CD4-positive, CD25-positive, alpha-beta regulatory T cell (primary cell): ENCODE measurements at regions not wholly inside any gene's neighbourhood (a gene's known extent, or its start where the extent isn't known, plus 50 kb on each side); places are given as distances from the start of the nearest gene placed in this dataset.

Source experiments
- ATAC-seq, 2 donors: fragments of 150-1000 bp; cut with Tn5 transposase; one replicate each; pipeline ENCODE4 v1.10.0; 2021; ENCODE audit warnings: low read depth in 2 of 2, moderate number of reproducible peaks in 2 of 2, moderate library complexity in 1 of 2
- DNase-seq, 3 donors: peaks; one replicate each; pipeline versions ENCODE4 v3.0.0 to v3.0.0-alpha.2; 2012 to 2022; ENCODE audit warnings: mixed read lengths in 1 of 3
- H3K27ac ChIP-seq: one replicate; pipeline ENCODE4 v1.7.0; 2013; ENCODE audit warnings: mild to moderate bottlenecking, low read length; ENCODE audit not compliant: insufficient read depth, poor library complexity, severe bottlenecking
- H3K27me3 ChIP-seq: one replicate; pipeline ENCODE4 v1.7.0; 2013; ENCODE audit warnings: low read length; ENCODE audit not compliant: control insufficient read depth, insufficient read depth
- H3K36me3 ChIP-seq: one replicate; pipeline ENCODE4 v1.7.0; 2013; ENCODE audit warnings: mild to moderate bottlenecking, low read length, moderate library complexity; ENCODE audit not compliant: control insufficient read depth, insufficient read depth
- H3K4me1 ChIP-seq: 2 replicates; pipeline ENCODE4 v1.7.0; 2013; ENCODE audit warnings: mild to moderate bottlenecking, low read length; ENCODE audit not compliant: insufficient read depth, control insufficient read depth, poor library complexity, severe bottlenecking
- H3K4me3 ChIP-seq: one replicate; pipeline ENCODE4 v1.7.0; 2013; ENCODE audit warnings: low read depth, mild to moderate bottlenecking, low read length, moderate library complexity
- H3K9me3 ChIP-seq, 2 experiments: 1 replicate in 1 of 2; 2 replicates in 1 of 2; pipeline ENCODE4 v1.7.0; 2013; ENCODE audit warnings: low read length in 2 of 2, mild to moderate bottlenecking in 1 of 2, moderate library complexity in 1 of 2; ENCODE audit not compliant: control insufficient read depth in 2 of 2
- H3K27ac Mint-ChIP-seq, 3 donors: one replicate each; pipeline ENCODE4 v1.8.0; 2020 to 2022; ENCODE audit warnings: mild to moderate bottlenecking in 3 of 3, mixed read lengths in 3 of 3, moderate library complexity in 2 of 3
- H3K27me3 Mint-ChIP-seq: one replicate; pipeline ENCODE4 v1.8.0; 2022; ENCODE audit warnings: mild to moderate bottlenecking, mixed read lengths
- H3K36me3 Mint-ChIP-seq: one replicate; pipeline ENCODE4 v1.8.0; 2020; ENCODE audit warnings: mixed read lengths
- H3K4me1 Mint-ChIP-seq, 4 donors: one replicate each; pipeline ENCODE4 v1.8.0; 2020 to 2022; ENCODE audit warnings: mixed read lengths in 4 of 4, mild to moderate bottlenecking in 1 of 4
- H3K4me3 Mint-ChIP-seq, 4 donors: one replicate each; pipeline ENCODE4 v1.8.0; 2020 to 2022; ENCODE audit warnings: mild to moderate bottlenecking in 4 of 4, mixed read lengths in 4 of 4, moderate library complexity in 3 of 4
- H3K9me3 Mint-ChIP-seq, 7 donors: one replicate each; pipeline ENCODE4 v1.8.0; 2020 to 2022; ENCODE audit warnings: mixed read lengths in 7 of 7, mild to moderate bottlenecking in 3 of 7, moderate library complexity in 2 of 7

- H3K27me3 Mint-ChIP-seq: no peaks in the 10 kb centered on the region
- Histone ChIP-seq H3K27me3 (no peaks in the 10 kb centered on the region), H3K27ac (no peak overlapping the region), H3K4me1 (no peaks in the 10 kb centered on the region), H3K36me3 (no peaks in the 10 kb centered on the region), H3K9me3 (no peaks in the 10 kb centered on the region), H3K4me3 (no peak overlapping the region)
- ATAC-seq (no peak), DNase-seq (no peak)
- H3K9me3 Mint-ChIP-seq: peaks cover 0 to 7% (median 3%) of the 10 kb centered on the region in 7 donors
- no peaks in the 10 kb centered on the region for H3K4me1 Mint-ChIP-seq
- no peak overlapping the region for H3K27ac Mint-ChIP-seq
- H3K36me3 Mint-ChIP-seq: no peaks in the 10 kb centered on the region
- no peak overlapping the region for H3K4me3 Mint-ChIP-seq
Measured at GRCh38 chr3:182078316-182078715, 366.6 kb downstream of the SOX2 start.

GRCh38 chr3:182078929-182079328, 367.2 kb downstream of the SOX2 start:
- Histone ChIP-seq H3K27ac (no peak overlapping the region), H3K4me3 (no peak overlapping the region), H3K9me3 (no peaks in the 10 kb centered on the region), H3K36me3 (no peaks in the 10 kb centered on the region), H3K27me3 (no peaks in the 10 kb centered on the region), H3K4me1 (no peaks in the 10 kb centered on the region)
- ATAC-seq (no peak), DNase-seq (no peak)
- no peaks in the 10 kb centered on the region for H3K27me3 Mint-ChIP-seq
- H3K9me3 Mint-ChIP-seq: peaks cover 0 to 7% (median 3%) of the 10 kb centered on the region in 7 donors
- H3K36me3 Mint-ChIP-seq: no peaks in the 10 kb centered on the region
- H3K4me1 Mint-ChIP-seq: no peaks in the 10 kb centered on the region
- H3K27ac Mint-ChIP-seq: no peak overlapping the region
- no peak overlapping the region for H3K4me3 Mint-ChIP-seq

GRCh38 chr3:182081096-182081495, 369.4 kb downstream of the SOX2 start:
- Histone ChIP-seq H3K4me1 (no peaks in the 10 kb centered on the region), H3K4me3 (no peak overlapping the region), H3K36me3 (no peaks in the 10 kb centered on the region), H3K27ac (no peak overlapping the region), H3K9me3 (no peaks in the 10 kb centered on the region), H3K27me3 (no peaks in the 10 kb centered on the region)
- no peak for DNase-seq
- Mint-ChIP-seq H3K4me1 (no peaks in the 10 kb centered on the region), H3K36me3 (no peaks in the 10 kb centered on the region), H3K9me3 (peaks cover 0 to 4% (median 0%) of the 10 kb centered on the region in 7 donors), H3K27me3 (no peaks in the 10 kb centered on the region), H3K4me3 (no peak overlapping the region), H3K27ac (no peak overlapping the region)
- no peak for ATAC-seq

GRCh38 chr3:182083112-182083511, 371.4 kb downstream of the SOX2 start:
- no peak overlapping the region for H3K4me3 Mint-ChIP-seq
- Histone ChIP-seq H3K36me3 (no peaks in the 10 kb centered on the region), H3K4me3 (no peak overlapping the region), H3K27ac (no peak overlapping the region), H3K9me3 (no peaks in the 10 kb centered on the region), H3K27me3 (no peaks in the 10 kb centered on the region), H3K4me1 (no peaks in the 10 kb centered on the region)
- no peaks in the 10 kb centered on the region for H3K36me3 Mint-ChIP-seq
- no peak for ATAC-seq
- DNase-seq: no peak
- H3K27me3 Mint-ChIP-seq: no peaks in the 10 kb centered on the region
- H3K27ac Mint-ChIP-seq: no peak overlapping the region
- H3K9me3 Mint-ChIP-seq: peaks cover 0 to 4% (median 2%) of the 10 kb centered on the region in 7 donors
- no peaks in the 10 kb centered on the region for H3K4me1 Mint-ChIP-seq

- no peak for ATAC-seq
- H3K4me3 ChIP-seq: no peak overlapping the region
- Mint-ChIP-seq H3K36me3 (no peaks in the 10 kb centered on the region), H3K4me1 (no peaks in the 10 kb centered on the region), H3K27me3 (no peaks in the 10 kb centered on the region), H3K27ac (no peak overlapping the region), H3K9me3 (peaks cover 0 to 13% (median 7%) of the 10 kb centered on the region in 7 donors), H3K4me3 (no peak overlapping the region)
- no peak overlapping the region for H3K27ac ChIP-seq
- no peak for DNase-seq
- H3K36me3 ChIP-seq: no peaks in the 10 kb centered on the region
- no peaks in the 10 kb centered on the region for H3K9me3 ChIP-seq
- H3K27me3 ChIP-seq: no peaks in the 10 kb centered on the region
- no peaks in the 10 kb centered on the region for H3K4me1 ChIP-seq
Measured at GRCh38 chr3:182092662-182093262, 381.0 kb downstream of the SOX2 start.

- no peak overlapping the region for H3K27ac Mint-ChIP-seq
- no peaks in the 10 kb centered on the region for H3K9me3 ChIP-seq
- DNase-seq: no peak
- no peaks in the 10 kb centered on the region for H3K36me3 ChIP-seq
- no peaks in the 10 kb centered on the region for H3K4me1 Mint-ChIP-seq
- no peak overlapping the region for H3K4me3 ChIP-seq
- ATAC-seq: no peak
- H3K9me3 Mint-ChIP-seq: peaks cover 0 to 10% (median 5%) of the 10 kb centered on the region in 7 donors
- no peaks in the 10 kb centered on the region for H3K27me3 ChIP-seq
- H3K4me1 ChIP-seq: no peaks in the 10 kb centered on the region
- no peaks in the 10 kb centered on the region for H3K36me3 Mint-ChIP-seq
- no peaks in the 10 kb centered on the region for H3K27me3 Mint-ChIP-seq
- no peak overlapping the region for H3K27ac ChIP-seq
- no peak overlapping the region for H3K4me3 Mint-ChIP-seq
Measured at GRCh38 chr3:182094321-182094720, 382.6 kb downstream of the SOX2 start.

GRCh38 chr3:182104881-182105280, 393.2 kb downstream of the SOX2 start:
- no peak overlapping the region for H3K27ac ChIP-seq
- H3K36me3 ChIP-seq: no peaks in the 10 kb centered on the region
- Mint-ChIP-seq H3K4me3 (no peak overlapping the region), H3K36me3 (no peaks in the 10 kb centered on the region), H3K27me3 (no peaks in the 10 kb centered on the region), H3K9me3 (peaks cover 1 to 20% (median 4%) of the 10 kb centered on the region in 7 donors), H3K4me1 (no peaks in the 10 kb centered on the region), H3K27ac (no peak overlapping the region)
- H3K4me1 ChIP-seq: no peaks in the 10 kb centered on the region
- no peak for DNase-seq
- no peaks in the 10 kb centered on the region for H3K9me3 ChIP-seq
- no peak for ATAC-seq
- H3K4me3 ChIP-seq: no peak overlapping the region
- no peaks in the 10 kb centered on the region for H3K27me3 ChIP-seq

GRCh38 chr3:182105875-182106274, 394.1 kb downstream of the SOX2 start:
- ATAC-seq (no peak), DNase-seq (no peak)
- no peaks in the 10 kb centered on the region for H3K27me3 Mint-ChIP-seq
- H3K9me3 Mint-ChIP-seq: peaks cover 1 to 20% (median 3%) of the 10 kb centered on the region in 7 donors
- no peak overlapping the region for H3K27ac Mint-ChIP-seq
- H3K4me1 Mint-ChIP-seq: no peaks in the 10 kb centered on the region
- Histone ChIP-seq H3K4me1 (no peaks in the 10 kb centered on the region), H3K27me3 (no peaks in the 10 kb centered on the region), H3K9me3 (no peaks in the 10 kb centered on the region), H3K36me3 (no peaks in the 10 kb centered on the region), H3K4me3 (no peak overlapping the region), H3K27ac (no peak overlapping the region)
- no peaks in the 10 kb centered on the region for H3K36me3 Mint-ChIP-seq
- no peak overlapping the region for H3K4me3 Mint-ChIP-seq
